Esophagus squamous epithelium (tissue), 4 donors: ENCODE measurements at regions not wholly inside any gene's neighbourhood (a gene's known extent, or its start where the extent isn't known, plus 50 kb on each side); places are given as distances from the start of the nearest gene placed in this dataset.

Source experiments
- CTCF ChIP-seq, 6 experiments: fragments of 450-650 bp in 4 of 6; fragments of 200-600 bp in 2 of 6; sonication (generic) in 2 of 6; IDR thresholded peaks; one replicate each; pipeline ENCODE4 v1.5.1; 2016 to 2019; ENCODE audit warnings: antibody characterized with exemption in 6 of 6, mild to moderate bottlenecking in 4 of 6, moderate library complexity in 4 of 6
- POLR2A ChIP-seq, 4 donors: fragments of 450-650 bp; IDR thresholded peaks; one replicate each; pipeline ENCODE4 v1.6.1; 2017; ENCODE audit warnings: antibody characterized with exemption in 4 of 4, mild to moderate bottlenecking in 4 of 4, moderate library complexity in 3 of 4

DNA sequence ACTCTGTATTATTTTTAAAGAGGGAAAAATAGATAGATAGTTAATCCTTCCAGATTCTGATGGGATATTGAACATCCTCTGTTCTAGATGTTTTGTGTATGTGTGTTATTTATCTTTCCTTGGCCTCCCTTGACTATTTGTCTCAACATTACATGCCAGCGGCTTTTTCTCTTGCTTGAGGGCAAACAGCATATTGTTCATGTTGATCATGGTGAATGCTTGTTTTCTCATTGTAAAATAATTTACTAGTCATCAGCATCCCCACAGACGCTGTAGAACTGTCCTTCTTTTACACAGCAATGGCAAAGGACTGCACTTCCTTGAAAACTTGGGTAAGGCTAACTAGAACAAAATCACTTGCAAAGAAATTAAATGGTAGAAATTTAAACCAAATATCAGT, 1376.4 kb upstream of the GOT2 start:
- TF ChIP-seq POLR2A (IDR thresholded peaks at IDR 0.05) = no peak
- no peak for TF ChIP-seq CTCF (IDR thresholded peaks at IDR 0.05)
